Activated CD4-positive, CD25-positive, alpha-beta regulatory T cell treated with anti-CD3 and anti-CD28 coated beads, Interleukin-2, amount 50 U/mL, for 24 hours (primary cell): ENCODE measurements at regions not wholly inside any gene's neighbourhood (a gene's known extent, or its start where the extent isn't known, plus 50 kb on each side); places are given as distances from the start of the nearest gene placed in this dataset.
"Not testable (repeated sequence)": the region's sequence is repeated elsewhere in the genome, so short reads cannot be mapped to it uniquely, and the experiment has no call there.

Source experiments
- ATAC-seq, 2 donors: fragments of 150-1000 bp; cut with Tn5 transposase; one replicate each; pipeline ENCODE4 v1.10.0; 2021; ENCODE audit warnings: mild to moderate bottlenecking in 1 of 2, moderate library complexity in 1 of 2

GRCh38 chr12:76971216-76971879, 92.5 kb upstream of the CSRP2 start:
- not testable (repeated sequence) for ATAC-seq

DNA sequence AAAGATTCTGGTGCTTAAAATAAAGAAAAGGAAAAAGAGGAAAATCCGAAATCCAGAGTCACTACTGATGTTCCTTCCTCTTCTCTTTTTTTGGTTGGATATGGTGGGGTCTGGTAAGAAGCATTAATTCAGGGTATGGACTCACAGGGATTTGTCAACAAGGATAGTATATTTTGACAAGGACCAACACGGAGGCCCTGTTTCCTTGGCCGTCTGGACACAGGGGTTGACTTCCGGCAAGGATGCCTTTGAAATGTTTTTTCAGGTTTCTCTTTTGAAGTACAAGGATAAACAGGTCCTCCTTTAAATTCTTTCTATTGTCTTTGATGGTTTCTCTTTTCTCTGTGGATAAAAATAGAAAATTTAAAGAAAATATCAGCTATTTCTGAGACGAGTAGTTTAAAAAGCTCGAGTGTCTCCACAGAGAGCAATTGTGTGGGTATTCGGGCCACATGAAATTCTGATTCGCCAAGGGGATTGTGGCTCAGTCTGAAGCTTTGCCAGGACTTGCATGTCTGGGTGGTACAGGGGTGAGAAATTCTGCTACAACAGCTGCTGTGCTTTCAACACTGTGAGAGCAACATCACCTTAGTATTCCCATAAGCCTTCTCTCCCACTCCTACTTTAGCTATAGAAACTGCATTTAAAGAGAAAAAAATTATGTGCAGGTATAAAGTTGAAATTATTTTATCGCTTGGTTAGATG, 88.5 kb upstream of the CSRP2 start:
- ATAC-seq = no peak

GRCh38 chr12:76964784-76965571, 86.2 kb upstream of the CSRP2 start:
- ATAC-seq = no peak

DNA sequence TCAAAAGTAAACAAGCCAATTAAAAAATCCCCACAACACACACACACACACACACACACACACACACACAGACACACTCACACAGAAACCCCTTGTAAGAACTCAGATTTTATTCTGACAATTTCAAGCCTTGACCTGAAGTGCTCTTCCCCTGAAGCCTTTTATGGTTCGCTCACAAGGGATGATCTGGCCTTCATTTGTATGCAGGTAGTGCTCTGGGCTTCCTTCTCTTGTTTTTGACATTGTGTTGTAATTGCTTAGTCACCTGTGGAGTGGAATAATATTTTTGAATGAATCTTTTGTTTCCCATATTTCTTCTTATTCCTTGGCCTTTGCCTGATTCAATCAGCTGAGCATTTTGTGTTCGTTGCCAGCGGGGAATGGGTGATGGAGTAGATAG, 83.3 kb upstream of the CSRP2 start:
- ATAC-seq = no peak

DNA sequence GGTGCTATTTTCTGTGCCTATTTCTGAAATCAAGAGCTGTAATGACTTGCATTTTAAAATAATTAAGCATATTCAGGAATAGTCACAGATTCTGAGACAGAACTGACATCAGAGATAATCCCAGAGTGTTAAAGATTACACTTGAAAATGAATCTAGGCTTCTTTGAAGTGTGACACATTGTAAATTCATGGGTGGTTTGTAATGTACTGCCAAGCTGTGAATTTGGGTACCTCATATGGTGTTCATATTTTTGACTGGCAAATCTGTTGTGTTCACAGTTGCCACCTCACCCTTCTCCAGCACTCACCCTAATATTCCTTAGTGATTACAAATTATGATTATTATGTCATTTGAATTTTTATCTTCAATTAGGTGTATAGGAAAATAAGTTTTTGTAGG, 78.5 kb upstream of the CSRP2 start:
- no peak for ATAC-seq

GRCh38 chr12:76952995-76953394, 74.2 kb upstream of the CSRP2 start:
- ATAC-seq = no peak

GRCh38 chr12:76948879-76949278, 70.1 kb upstream of the CSRP2 start:
- no peak for ATAC-seq

DNA sequence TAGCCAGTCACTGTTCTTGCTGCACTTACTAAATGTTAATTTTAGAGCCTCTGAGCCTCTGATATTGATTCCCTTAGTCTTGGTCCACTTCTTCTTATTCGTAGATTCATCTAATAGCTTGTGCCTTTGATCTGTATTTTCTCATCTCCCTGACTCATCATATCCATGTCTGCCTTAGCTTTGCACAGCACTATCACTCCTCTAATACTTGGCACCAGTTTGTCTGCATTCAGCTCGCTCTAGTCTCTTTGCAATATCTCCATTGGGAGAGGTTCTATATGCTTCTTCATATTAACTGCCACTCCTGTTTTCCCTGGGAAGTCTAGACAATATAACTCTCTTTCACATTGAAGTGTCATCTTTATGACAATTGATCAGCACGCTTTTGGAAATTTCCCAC, 68.5 kb upstream of the CSRP2 start:
- no peak for ATAC-seq

DNA sequence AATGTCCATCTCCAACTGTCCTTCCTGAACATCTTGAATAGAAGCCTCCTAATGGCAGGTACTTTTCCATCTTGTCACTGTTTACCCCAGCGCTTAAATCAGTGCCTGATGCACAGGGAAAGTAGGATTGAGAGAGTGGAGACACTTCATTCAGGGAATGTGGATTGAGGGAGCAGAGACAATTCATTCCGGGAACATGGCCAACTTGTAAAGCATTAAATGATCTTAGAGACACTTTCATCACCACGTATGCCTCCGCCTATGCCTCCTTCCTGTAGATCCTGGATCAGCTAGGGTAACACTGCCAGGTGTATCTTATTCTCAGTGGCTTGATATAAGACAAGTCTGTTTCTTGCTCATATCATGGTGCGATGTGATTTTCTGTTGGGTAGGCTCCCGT, 67.6 kb upstream of the CSRP2 start:
- ATAC-seq = no peak

- ATAC-seq = no peak
Measured at GRCh38 chr12:76945867-76946266, 67.0 kb upstream of the CSRP2 start.

GRCh38 chr12:76944892-76945291, 66.1 kb upstream of the CSRP2 start:
- no peak for ATAC-seq

GRCh38 chr12:76943008-76943407, 64.2 kb upstream of the CSRP2 start:
- ATAC-seq = peak in 1 of 2 donors; percentile 17

GRCh38 chr12:76942267-76942666, 63.4 kb upstream of the CSRP2 start:
- ATAC-seq = no peak

DNA sequence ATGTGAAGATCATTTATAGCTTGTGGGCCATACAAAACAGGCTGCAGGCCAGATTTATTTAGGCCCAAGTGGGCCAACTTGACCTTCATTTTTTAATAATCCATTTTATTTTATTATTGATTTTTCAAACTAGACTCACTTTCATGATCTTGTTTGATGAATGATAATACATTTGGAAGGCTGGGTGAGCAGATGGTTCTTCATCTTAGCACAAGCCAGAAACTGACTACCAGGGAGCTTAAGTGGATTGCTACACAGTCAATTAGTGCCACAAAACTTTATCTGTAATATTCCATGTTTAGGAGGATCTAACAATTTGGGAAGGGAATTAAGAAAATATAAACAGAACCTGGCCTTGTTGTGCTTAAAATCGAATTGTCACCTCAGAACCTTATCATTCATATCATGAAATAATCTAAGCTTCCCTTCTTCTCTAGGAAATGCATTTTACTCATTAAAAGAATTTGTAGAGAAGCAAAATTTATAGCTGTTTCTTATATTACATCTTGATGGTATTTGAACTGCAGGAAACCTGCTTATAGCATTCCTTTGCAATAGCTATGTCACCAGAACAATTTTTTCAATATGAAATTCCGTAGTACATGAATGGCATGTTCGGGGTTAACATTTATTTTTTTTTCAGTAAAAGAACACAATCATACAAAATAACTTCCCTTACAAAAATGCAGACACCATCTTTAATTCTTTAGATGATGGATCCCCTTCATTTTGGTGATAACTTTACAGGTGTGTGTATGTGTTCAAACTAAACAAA, 62.0 kb upstream of the CSRP2 start:
- no peak for ATAC-seq

DNA sequence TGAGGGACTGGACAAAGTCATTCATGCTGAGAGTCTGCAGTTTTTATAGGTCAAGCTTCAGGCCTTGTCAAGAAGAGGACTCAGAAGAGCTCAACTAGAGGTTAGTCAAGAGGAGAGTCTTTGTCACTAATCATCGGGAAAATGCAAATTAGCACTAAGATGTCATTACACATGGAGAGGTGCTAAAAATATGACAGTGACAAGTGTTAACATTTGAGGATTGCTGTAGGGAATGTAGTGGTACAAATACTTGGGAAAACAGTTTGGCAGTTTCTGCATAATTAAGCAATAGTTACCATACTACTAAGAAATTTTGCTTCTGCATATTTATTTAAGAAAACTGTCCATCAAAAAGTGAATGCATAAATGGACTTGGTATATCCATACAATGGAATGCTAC, 60.9 kb upstream of the CSRP2 start:
- no peak for ATAC-seq

DNA sequence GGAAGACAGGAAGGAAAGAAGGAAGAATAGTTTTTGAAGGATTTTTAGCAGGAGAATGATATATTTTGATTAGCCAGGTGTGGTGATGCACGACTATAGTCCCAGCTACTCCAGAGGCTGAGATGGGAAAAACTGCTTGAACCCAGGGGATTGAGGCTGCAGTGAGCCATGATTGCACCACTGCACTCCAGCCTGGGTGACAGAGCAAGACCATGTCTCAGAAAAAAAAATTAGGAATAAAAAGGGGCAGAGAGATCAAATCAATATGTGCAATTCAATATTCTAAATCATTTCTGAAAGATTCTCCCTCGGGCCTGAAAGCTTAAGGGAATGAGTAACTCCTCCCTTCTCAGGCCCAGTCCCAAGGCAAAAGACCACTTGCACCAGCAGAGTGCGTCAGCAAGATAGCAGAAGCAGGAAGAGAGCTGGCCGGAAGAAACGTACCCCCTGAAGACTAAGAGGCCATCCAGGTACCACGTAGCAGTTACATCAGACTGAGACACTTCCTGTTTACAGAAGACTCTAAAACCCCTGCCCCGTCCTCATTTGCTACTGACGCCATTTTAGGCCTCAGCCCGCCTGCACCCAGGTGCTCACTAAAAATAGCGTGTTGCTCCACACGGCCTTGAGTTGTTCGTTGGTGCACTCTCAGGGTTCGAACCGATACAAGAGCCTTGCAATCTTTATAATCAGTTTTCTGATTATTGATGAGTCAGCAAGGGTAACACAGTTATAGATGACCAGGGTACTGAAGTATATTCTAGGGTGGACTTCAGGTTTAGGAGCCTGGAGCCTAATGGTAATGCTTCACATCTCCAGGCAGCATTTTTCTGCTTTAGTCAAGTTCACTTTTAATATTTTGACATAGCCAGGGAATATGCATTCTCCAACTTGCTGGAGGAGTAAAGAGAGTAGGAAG, 57.7 kb upstream of the CSRP2 start:
- ATAC-seq = no peak

DNA sequence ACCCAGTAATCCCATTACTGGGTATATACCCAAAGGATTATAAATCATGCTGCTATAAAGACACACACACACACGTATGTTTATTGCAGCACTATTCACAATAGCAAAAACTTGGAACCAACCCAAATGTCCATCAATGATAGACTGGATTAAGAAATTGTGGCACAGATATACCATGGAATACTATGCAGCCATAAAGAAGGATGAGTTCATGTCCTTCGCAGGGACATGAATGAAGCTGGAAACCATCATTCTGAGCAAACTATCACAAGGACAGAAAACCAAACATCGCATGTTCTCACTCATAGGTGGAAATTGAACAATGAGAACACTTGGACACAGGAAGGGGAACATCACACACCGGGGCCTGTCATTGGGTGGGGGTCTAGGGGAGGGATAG, 54.6 kb upstream of the CSRP2 start:
- ATAC-seq = not testable (repeated sequence)

- no peak for ATAC-seq
Measured at GRCh38 chr12:76929499-76929898, 50.7 kb upstream of the CSRP2 start.
